ENCODE measurements at regions not wholly inside any gene's neighbourhood (a gene's known extent, or its start where the extent isn't known, plus 50 kb on each side); places are given as distances from the start of the nearest gene placed in this dataset.

DNA sequence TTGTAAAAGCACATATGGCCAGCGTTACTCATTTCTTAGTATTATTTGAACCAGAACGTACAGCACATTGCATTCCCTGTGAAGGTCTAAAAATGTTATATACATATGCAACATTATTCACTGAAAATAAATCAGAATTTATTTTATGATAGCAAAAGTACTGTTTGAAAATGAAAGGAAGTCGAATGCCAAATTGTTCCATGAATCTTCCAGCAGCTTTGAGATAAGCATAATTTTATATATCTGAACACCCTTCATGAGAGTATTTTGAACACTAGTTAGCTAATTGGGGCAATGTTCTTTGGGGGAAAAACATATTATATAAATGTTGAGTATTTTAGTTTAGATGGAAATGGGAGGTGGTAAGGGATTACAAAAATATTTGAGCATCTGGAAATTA is 300.7 kb upstream of the SYT1 start:
- H3K36me3 Mint-ChIP-seq (ENCODE audit: low read depth) = no peaks in the 10 kb centered on the region
- no peak overlapping the region for H3K9ac ChIP-seq (ENCODE audit: extremely low read depth, low read length, poor library complexity, severe bottlenecking)
- H3K4me3 Mint-ChIP-seq = no peak overlapping the region
- no peaks in the 10 kb centered on the region for H3K9me3 ChIP-seq (ENCODE audit: control insufficient read depth, low read length)
- H3K27ac Mint-ChIP-seq = no peak overlapping the region
- no peak for DNase-seq
- no peaks in the 10 kb centered on the region for H3K4me1 ChIP-seq (ENCODE audit: control insufficient read depth, insufficient read depth, low read length)
- no peaks in the 10 kb centered on the region for H3K27me3 ChIP-seq (ENCODE audit: control insufficient read depth, insufficient read depth, low read length, poor library complexity, severe bottlenecking)
- H3K4me1 Mint-ChIP-seq = peaks cover 7% of the 10 kb centered on the region
- TF ChIP-seq CTCF (conservative IDR thresholded peaks at IDR 0.05) = no peak
- no peaks in the 10 kb centered on the region for H3K36me3 ChIP-seq (ENCODE audit: control insufficient read depth, insufficient read depth, low read length)
- WGBS, 2 experiments (ENCODE audit: insufficient coverage in 1 of 2, insufficient read length in 1 of 2) = 80 to 88% methylated on average over 1 to 3 of the region's 3 CpGs
- H3K27me3 Mint-ChIP-seq (ENCODE audit: insufficient read depth) = no peaks in the 10 kb centered on the region
- H3K4me3 ChIP-seq (ENCODE audit: low read length) = no peak overlapping the region
- H3K27ac ChIP-seq (ENCODE audit: low read depth, low read length) = no peak overlapping the region
- no peaks in the 10 kb centered on the region for H3K9me3 Mint-ChIP-seq

DNA sequence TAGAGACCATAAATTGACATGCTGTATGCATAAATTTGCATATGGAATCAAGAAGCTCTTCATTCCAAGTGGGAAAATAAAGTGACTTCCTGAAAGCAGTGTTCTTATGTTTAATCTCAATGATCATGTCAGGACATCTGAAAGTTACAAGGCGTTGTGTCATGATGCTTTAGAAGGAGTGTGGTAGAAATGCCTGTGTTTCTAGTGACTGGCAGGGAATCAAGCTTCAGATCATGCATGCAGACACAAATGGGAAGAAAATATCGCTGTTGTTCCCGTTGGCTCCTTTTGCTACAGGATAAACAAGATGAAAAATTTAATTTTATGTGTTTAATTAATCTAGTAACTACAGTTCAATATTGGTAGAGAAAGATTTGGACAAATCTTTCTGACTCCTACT is 298.1 kb upstream of the SYT1 start:
- Histone ChIP-seq H3K9me3 (ENCODE audit: control insufficient read depth, low read length) (no peaks in the 10 kb centered on the region), H3K4me3 (ENCODE audit: low read length) (no peak overlapping the region), H3K27ac (ENCODE audit: low read depth, low read length) (no peak overlapping the region), H3K27me3 (ENCODE audit: control insufficient read depth, insufficient read depth, low read length, poor library complexity, severe bottlenecking) (no peaks in the 10 kb centered on the region), H3K9ac (ENCODE audit: extremely low read depth, low read length, poor library complexity, severe bottlenecking) (no peak overlapping the region), H3K4me1 (ENCODE audit: control insufficient read depth, insufficient read depth, low read length) (no peaks in the 10 kb centered on the region), H3K36me3 (ENCODE audit: control insufficient read depth, insufficient read depth, low read length) (no peaks in the 10 kb centered on the region)
- Mint-ChIP-seq H3K4me1 (peaks cover 1% of the 10 kb centered on the region), H3K9me3 (no peaks in the 10 kb centered on the region), H3K36me3 (ENCODE audit: low read depth) (no peaks in the 10 kb centered on the region), H3K27me3 (ENCODE audit: insufficient read depth) (no peaks in the 10 kb centered on the region), H3K27ac (no peak overlapping the region), H3K4me3 (no peak overlapping the region)
- TF ChIP-seq CTCF (conservative IDR thresholded peaks at IDR 0.05) = no peak
- 74 to 82% methylated on average over 1 to 3 of the region's 3 CpGs for WGBS, 2 experiments (ENCODE audit: insufficient coverage in 1 of 2, insufficient read length in 1 of 2)
- DNase-seq = no peak

- 92 to 100% methylated on average over 1 to 2 of the region's 2 CpGs for WGBS, 2 experiments (ENCODE audit: insufficient coverage in 1 of 2, insufficient read length in 1 of 2)
- no peaks in the 10 kb centered on the region for H3K9me3 Mint-ChIP-seq
- no peaks in the 10 kb centered on the region for H3K36me3 Mint-ChIP-seq (ENCODE audit: low read depth)
- Histone ChIP-seq H3K9ac (ENCODE audit: extremely low read depth, low read length, poor library complexity, severe bottlenecking) (no peak overlapping the region), H3K27ac (ENCODE audit: low read depth, low read length) (no peak overlapping the region), H3K9me3 (ENCODE audit: control insufficient read depth, low read length) (no peaks in the 10 kb centered on the region), H3K27me3 (ENCODE audit: control insufficient read depth, insufficient read depth, low read length, poor library complexity, severe bottlenecking) (no peaks in the 10 kb centered on the region), H3K4me1 (ENCODE audit: control insufficient read depth, insufficient read depth, low read length) (no peaks in the 10 kb centered on the region), H3K4me3 (ENCODE audit: low read length) (no peak overlapping the region), H3K36me3 (ENCODE audit: control insufficient read depth, insufficient read depth, low read length) (no peaks in the 10 kb centered on the region)
- H3K4me3 Mint-ChIP-seq = no peak overlapping the region
- no peak for TF ChIP-seq CTCF (conservative IDR thresholded peaks at IDR 0.05)
- H3K27ac Mint-ChIP-seq = no peak overlapping the region
- no peaks in the 10 kb centered on the region for H3K4me1 Mint-ChIP-seq
- no peak for DNase-seq
- no peaks in the 10 kb centered on the region for H3K27me3 Mint-ChIP-seq (ENCODE audit: insufficient read depth)
Observed at GRCh38 chr12:78568321-78569020, 296.1 kb upstream of the SYT1 start.
